GM19468 (cell line): ENCODE measurements at regions not wholly inside any gene's neighbourhood (a gene's known extent, or its start where the extent isn't known, plus 50 kb on each side); places are given as distances from the start of the nearest gene placed in this dataset.
"Not testable (repeated sequence)": the region's sequence is repeated elsewhere in the genome, so short reads cannot be mapped to it uniquely, and the experiment has no call there.

ENCODE experiments used
- ATAC-seq: cut with Tn5 transposase; IDR thresholded peaks from one replicate; pipeline ENCODE4 v1.9.1; 2021; ENCODE audit warnings: mild to moderate bottlenecking, moderate library complexity, moderate number of reproducible peaks; ENCODE audit not compliant: unreplicated experiment; ENCODE audit errors: extremely low read depth

DNA sequence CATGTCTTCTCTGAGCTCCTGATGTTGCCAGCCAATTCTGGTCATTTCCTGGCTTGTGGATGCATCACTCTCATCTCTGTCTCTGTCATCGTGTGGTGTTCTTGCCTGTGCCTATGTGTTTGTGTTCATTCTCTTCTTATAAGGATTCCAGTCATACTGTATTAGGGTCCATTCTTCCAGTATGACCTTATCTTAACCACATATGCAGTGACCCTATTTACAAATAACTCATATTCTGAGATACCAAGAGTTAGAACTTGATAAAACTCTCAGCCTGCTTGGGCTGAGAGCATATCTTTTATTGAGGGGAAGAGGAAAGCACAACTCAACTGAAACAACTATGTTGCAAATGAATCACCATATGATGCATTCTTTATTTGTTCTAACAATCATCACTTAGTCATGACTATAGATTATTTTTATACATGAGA lies 189.0 kb upstream of the ANXA10 start:
- ATAC-seq, result no peak

GRCh38 chr4:167906851-167907250 lies 185.5 kb upstream of the ANXA10 start:
- no peak for ATAC-seq

DNA sequence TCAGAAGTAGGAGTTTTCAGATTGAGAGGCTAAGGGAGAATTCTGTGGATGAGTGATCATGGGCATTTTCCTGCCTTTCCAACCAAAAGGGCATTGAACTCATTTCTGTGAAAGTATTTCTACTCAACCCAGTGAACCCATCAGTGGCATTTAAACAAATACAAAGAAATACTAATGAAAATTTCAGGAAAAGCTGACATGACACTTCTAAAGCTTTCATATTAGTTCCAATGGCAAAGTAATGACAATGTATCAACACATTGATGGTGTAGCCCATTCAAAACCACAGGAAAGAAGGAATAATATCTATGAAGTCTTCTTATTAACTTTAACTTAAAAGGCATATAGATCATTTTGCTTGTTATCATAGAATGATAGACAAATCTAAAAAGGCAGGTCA lies 183.5 kb upstream of the ANXA10 start:
- no peak for ATAC-seq

- not testable (repeated sequence) for ATAC-seq
Observed at GRCh38 chr4:167912535-167912934, 179.8 kb upstream of the ANXA10 start.

DNA sequence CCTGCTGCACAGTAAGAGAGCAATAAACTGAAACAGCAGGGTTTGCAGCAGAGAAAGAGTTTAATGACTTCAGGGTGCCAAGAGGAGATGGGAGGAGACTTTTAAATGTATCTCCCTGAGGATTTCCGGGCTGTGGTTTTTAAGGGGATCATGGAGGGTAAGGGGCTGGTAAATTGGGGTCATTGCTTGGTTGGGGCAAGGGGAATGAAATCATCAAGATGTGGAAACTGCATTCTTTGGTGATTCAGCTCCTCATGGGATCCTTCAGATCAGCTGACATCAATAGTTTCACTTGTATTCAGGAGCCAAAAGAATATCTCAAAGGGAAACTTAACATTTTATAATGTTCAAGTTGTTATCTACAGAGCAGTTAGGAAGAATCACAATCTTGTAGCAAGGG lies 174.3 kb upstream of the ANXA10 start:
- no peak for ATAC-seq

GRCh38 chr4:167930166-167930565 lies 162.2 kb upstream of the ANXA10 start:
- no peak for ATAC-seq

DNA sequence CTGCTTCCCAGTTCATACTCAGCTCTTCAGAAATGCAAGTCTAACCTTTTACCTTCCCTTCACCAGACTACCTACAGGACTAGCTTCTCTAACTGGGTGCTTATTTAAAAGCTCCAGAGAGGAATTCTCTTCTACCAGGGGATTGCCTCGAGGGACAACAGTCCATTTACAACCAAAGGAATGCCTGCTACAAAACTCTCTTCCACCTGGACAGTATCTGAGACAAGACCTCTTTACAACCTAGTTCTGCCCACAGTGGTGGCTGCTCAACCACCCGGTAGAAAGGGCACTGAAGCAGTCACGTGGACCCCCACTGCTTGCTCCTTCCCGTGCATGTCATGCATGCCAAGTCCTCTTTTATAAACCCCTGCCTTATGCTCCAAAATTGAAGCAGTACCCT lies 158.1 kb upstream of the ANXA10 start:
- ATAC-seq, result no peak

DNA sequence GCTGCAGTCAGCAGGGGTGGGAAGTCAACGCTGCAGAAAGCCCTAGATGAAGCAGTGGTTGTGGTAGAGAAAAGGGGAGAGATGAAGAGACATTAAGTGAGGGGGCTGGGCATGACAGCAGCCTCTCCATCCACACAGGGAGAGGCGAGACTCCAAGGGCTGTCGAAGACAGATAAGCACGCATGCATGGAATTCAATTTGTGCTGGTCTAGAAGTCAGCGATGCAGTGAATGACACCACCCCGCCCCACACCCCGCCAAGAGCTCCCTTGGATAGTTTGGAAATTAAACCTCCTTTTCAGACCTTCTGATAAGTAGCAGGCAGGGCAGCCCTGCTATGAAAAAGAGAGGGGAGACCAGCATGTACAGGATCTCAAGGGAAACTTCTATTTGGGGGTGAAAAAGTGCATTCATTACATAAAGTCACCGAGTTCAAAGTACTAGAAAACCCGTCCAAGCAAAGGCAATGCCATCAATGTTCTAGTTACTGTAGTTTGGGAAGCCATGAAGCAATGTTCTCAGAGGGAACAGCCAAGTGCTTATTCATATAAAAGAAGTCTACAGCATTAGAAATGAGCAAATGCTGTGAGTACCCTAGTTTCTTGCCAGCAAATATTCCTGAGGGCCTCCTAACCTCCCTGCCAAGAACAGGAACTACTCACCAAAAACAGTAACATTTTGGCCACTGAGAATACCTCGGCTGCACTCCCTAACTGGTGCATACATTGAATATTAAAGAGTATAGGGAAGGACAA lies 152.3 kb upstream of the ANXA10 start:
- ATAC-seq, result no peak

DNA sequence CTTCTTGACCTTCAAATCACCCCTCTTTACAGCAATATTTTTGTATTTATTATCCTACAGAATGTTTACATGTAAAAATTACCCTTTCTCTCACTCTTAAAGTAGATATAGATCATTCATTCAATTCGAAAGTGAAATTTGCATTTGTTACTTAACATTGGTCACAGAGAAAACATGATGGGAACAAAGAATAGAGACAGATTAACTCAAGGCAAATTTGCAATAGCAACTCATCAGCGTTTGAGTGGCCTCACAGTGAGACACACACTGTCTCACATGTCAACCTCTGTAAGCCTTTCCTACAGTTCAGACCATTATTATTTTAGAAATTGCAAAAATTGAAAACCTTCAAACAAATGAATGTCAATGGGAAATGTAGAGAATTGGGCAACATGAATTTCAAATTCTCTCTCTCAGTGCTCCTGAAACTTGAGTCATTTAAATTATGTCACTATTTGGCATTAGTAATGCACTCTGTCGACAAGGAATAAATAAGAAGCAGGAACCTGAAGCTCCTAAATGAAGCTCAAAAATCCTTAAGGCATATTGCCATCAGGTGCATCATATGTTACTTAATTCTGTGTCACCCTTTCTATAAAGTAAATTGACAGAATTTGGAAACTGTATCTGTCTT lies 148.3 kb upstream of the ANXA10 start:
- ATAC-seq, result no peak

- no peak for ATAC-seq
Observed at GRCh38 chr4:167944721-167945120, 147.6 kb upstream of the ANXA10 start.

GRCh38 chr4:167955006-167955405 lies 137.3 kb upstream of the ANXA10 start:
- ATAC-seq, result no peak

DNA sequence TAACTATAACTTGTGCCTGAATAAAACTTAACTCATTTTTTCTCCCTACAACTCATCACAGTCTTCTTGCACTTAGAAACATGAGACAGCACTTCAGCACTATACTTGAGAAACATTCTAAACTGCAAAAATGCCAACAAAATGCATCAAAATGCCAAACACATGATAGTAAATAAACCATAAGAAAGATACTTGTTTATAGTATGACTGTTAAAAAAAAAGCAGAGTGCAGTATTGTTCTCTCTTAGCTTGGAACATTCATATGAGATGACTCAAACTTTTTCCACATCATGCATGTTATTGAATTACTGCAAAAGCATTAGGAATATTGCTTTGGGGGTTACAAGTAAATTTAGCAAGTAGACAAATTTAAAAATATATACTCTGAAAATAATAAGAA lies 135.7 kb upstream of the ANXA10 start:
- no peak for ATAC-seq

DNA sequence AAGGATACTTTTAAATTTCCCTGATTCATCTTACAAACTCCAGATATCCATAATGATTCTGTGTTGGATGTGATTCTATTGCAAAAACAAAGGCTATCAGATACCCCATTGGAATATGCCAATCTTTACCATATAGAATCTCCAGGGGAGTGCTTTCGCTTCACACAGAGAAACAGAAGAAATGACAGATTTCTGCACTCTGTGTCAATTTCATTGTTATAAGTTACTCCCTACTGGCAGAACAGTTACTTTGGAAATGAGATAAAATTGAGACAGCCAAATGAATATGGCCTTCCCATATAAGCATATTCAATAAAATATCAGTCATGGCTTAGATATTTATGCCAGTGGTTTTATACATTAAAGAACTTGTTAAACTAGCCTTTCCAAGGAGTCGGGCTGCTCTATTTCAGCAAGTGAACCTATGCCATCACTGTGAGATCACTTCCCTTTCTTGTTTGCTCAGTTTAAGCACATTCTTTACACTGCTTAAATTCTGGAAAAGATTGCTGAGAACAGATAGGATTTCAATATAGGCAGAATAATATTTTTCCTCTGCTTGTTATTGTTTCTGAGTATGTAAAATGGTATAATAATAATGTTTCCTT lies 127.5 kb upstream of the ANXA10 start:
- ATAC-seq, result no peak

DNA sequence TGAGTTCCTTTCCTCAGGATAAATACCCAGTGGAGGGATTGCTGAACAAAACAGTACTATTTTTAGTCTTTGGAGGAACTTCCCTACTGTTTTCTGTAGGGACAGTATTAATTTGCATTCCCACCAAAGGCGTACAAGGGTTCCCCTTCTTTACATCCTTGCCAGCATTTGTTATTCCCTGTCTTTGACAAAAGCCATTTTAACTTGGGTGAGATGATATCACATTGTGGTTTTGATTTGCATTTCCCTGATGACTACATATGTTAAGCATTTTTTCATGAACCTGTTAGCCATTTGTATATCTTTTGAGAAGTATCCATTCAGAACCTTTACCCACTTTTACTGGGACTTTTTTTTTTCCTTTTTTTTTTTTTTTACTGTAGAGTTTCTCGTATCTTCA lies 126.2 kb upstream of the ANXA10 start:
- ATAC-seq, result no peak

- no peak for ATAC-seq
Observed at GRCh38 chr4:167973513-167973912, 118.8 kb upstream of the ANXA10 start.

- ATAC-seq, result no peak
Observed at GRCh38 chr4:167985565-167985964, 106.8 kb upstream of the ANXA10 start.

GRCh38 chr4:167986044-167986443 lies 106.3 kb upstream of the ANXA10 start:
- ATAC-seq, result no peak

DNA sequence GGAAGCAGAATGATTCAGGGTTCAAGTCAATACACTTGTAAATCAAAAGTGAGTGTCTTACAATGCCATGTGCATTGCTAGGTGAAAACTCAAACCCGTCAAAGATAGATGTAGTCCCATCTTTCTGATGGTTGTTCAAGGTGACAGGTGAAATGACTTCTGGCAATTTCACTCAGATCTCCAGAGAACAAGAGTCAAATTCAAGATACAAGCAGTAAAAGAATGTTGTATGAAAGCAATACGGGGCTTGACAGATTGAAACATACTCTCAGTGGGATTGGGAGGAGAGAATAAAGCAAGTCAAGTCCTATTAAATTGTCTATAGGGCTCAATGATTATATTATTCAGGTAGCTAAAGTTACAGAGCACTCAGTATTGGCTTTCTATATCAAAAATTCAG lies 105.1 kb upstream of the ANXA10 start:
- ATAC-seq, result no peak

GRCh38 chr4:167989815-167990214 lies 102.5 kb upstream of the ANXA10 start:
- no peak for ATAC-seq

GRCh38 chr4:168008112-168008511 lies 84.2 kb upstream of the ANXA10 start:
- not testable (repeated sequence) for ATAC-seq

GRCh38 chr4:168019019-168019651 lies 73.2 kb upstream of the ANXA10 start:
- no peak for ATAC-seq
